ENCODE measurements at regions not wholly inside any gene's neighbourhood (a gene's known extent, or its start where the extent isn't known, plus 50 kb on each side); places are given as distances from the start of the nearest gene placed in this dataset.

GRCh38 chr20:22407237-22408193 is 176.9 kb downstream of the FOXA2 start:
- TF ChIP-seq, protein P1, sequence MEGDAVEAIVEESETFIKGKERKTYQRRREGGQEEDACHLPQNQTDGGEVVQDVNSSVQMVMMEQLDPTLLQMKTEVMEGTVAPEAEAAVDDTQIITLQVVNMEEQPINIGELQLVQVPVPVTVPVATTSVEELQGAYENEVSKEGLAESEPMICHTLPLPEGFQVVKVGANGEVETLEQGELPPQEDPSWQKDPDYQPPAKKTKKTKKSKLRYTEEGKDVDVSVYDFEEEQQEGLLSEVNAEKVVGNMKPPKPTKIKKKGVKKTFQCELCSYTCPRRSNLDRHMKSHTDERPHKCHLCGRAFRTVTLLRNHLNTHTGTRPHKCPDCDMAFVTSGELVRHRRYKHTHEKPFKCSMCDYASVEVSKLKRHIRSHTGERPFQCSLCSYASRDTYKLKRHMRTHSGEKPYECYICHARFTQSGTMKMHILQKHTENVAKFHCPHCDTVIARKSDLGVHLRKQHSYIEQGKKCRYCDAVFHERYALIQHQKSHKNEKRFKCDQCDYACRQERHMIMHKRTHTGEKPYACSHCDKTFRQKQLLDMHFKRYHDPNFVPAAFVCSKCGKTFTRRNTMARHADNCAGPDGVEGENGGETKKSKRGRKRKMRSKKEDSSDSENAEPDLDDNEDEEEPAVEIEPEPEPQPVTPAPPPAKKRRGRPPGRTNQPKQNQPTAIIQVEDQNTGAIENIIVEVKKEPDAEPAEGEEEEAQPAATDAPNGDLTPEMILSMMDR (IDR thresholded peaks at IDR 0.05; ENCODE audit: insufficient read depth, low read length, poor library complexity, severe bottlenecking), result no peak

GRCh38 chr20:22404419-22405170 is 179.8 kb downstream of the FOXA2 start:
- DNase-seq (ENCODE audit: low read depth), result no peak
- TF ChIP-seq, protein P1 (IDR thresholded peaks at IDR 0.05; ENCODE audit: insufficient read depth, low read length, poor library complexity, severe bottlenecking), result no peak
- Histone ChIP-seq H3K4me3 (ENCODE audit: low read depth, low read length) (no peak overlapping the region), H3K27me3 (ENCODE audit: control insufficient read depth, insufficient read depth, low read length) (no peaks in the 10 kb centered on the region), H3K36me3 (ENCODE audit: control insufficient read depth, insufficient read depth, low read length) (no peaks in the 10 kb centered on the region)

More at GRCh38 chr20:22407237-22408193, 176.9 kb downstream of the FOXA2 start:
- Histone ChIP-seq H3K27me3 (ENCODE audit: control insufficient read depth, insufficient read depth, low read length) (no peaks in the 10 kb centered on the region), H3K36me3 (ENCODE audit: control insufficient read depth, insufficient read depth, low read length) (no peaks in the 10 kb centered on the region), H3K4me3 (ENCODE audit: low read depth, low read length) (no peak overlapping the region)
- no peak for DNase-seq (ENCODE audit: low read depth)

- no peaks in the 10 kb centered on the region for H3K36me3 ChIP-seq (ENCODE audit: control insufficient read depth, insufficient read depth, low read length)
- no peak for DNase-seq (ENCODE audit: low read depth)
- TF ChIP-seq, protein P1 (IDR thresholded peaks at IDR 0.05; ENCODE audit: insufficient read depth, low read length, poor library complexity, severe bottlenecking), result no peak
- no peaks in the 10 kb centered on the region for H3K27me3 ChIP-seq (ENCODE audit: control insufficient read depth, insufficient read depth, low read length)
- H3K4me3 ChIP-seq (ENCODE audit: low read depth, low read length), result no peak overlapping the region
Measured at GRCh38 chr20:22403632-22404361, 180.6 kb downstream of the FOXA2 start.

GRCh38 chr20:22403022-22403631 is 181.2 kb downstream of the FOXA2 start:
- no peaks in the 10 kb centered on the region for H3K27me3 ChIP-seq (ENCODE audit: control insufficient read depth, insufficient read depth, low read length)
- H3K36me3 ChIP-seq (ENCODE audit: control insufficient read depth, insufficient read depth, low read length), result no peaks in the 10 kb centered on the region
- DNase-seq (ENCODE audit: low read depth), result no peak
- no peak overlapping the region for H3K4me3 ChIP-seq (ENCODE audit: low read depth, low read length)
- TF ChIP-seq, protein P1 (IDR thresholded peaks at IDR 0.05; ENCODE audit: insufficient read depth, low read length, poor library complexity, severe bottlenecking), result no peak

DNA sequence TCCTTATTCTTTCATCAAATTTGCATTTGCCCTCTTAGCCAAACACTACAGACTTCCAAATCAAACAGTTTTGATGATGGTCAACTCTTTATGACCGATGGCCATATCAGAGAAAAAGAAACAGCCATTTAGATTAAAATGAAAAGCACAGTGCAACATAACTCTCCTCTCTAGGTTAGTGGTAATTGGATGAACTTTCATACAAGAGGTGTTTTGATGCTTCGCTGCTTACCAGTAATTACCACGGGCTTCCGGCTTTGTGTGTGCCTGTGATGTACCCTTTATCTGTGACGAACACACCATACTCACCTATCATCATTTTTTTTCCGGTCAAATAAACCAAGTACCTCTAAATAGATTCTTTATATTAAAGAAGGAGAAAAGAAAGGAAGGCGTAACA is 181.8 kb downstream of the FOXA2 start:
- TF ChIP-seq, protein P1 (IDR thresholded peaks at IDR 0.05; ENCODE audit: insufficient read depth, low read length, poor library complexity, severe bottlenecking), result no peak
- no peak overlapping the region for H3K4me3 ChIP-seq (ENCODE audit: low read depth, low read length)
- no peaks in the 10 kb centered on the region for H3K36me3 ChIP-seq (ENCODE audit: control insufficient read depth, insufficient read depth, low read length)
- no peak for DNase-seq (ENCODE audit: low read depth)
- no peaks in the 10 kb centered on the region for H3K27me3 ChIP-seq (ENCODE audit: control insufficient read depth, insufficient read depth, low read length)

All from kidney epithelial cell (primary cell).